Stimulated activated CD8-positive, alpha-beta memory T cell treated with anti-CD3 and anti-CD28 coated beads, Interleukin-12 subunit alpha, Interleukin-12 subunit beta, amount 100 ng/mL, for 4 hours (primary cell): ENCODE measurements at regions not wholly inside any gene's neighbourhood (a gene's known extent, or its start where the extent isn't known, plus 50 kb on each side); places are given as distances from the start of the nearest gene placed in this dataset.
"Not testable (repeated sequence)": the region's sequence is repeated elsewhere in the genome, so short reads cannot be mapped to it uniquely, and the experiment has no call there.

Experiments
- DNase-seq: peaks from one replicate; pipeline ENCODE4 v3.0.0-alpha.2; 2020; ENCODE audit warnings: low read depth

GRCh38 chr1:185681034-185681633 is 53.1 kb upstream of the HMCN1 start:
- DNase-seq = no peak

GRCh38 chr1:185680453-185680852 is 53.7 kb upstream of the HMCN1 start:
- no peak for DNase-seq

GRCh38 chr1:185679220-185679619 is 55.0 kb upstream of the HMCN1 start:
- DNase-seq = no peak

GRCh38 chr1:185676969-185677368 is 57.2 kb upstream of the HMCN1 start:
- DNase-seq = no peak

GRCh38 chr1:185674201-185674600 is 60.0 kb upstream of the HMCN1 start:
- no peak for DNase-seq

DNA sequence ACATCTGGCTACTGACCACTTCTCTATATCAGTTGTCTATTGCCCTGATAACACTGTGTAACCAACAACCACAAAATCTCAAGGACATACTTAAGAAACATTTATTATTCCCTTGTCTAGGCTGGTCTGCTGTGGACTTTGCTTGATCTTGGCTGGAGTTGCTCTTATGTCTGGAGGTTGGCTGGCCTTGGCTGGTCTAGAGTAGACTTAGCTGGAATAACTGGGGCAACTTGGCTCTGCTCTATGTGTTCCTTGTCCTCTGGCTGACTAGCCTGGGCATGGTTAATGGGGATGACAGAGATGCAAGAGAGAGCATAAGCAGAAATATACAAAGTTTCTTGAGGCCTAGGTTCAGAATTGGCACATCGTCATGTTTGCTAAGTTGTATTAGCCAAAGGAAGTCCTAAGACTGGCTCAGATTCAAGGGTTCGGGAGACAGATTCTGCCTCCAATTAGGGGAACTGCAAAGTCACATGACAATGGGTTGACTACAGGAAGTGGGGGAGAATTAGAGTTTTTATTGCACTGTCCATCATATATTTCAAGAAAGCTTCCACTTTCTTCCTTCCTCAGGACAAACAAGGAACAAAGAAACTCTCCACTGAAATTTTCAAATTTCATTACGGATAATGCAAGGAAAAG is 61.4 kb upstream of the HMCN1 start:
- DNase-seq = no peak

- no peak for DNase-seq
Measured at GRCh38 chr1:185670187-185670627, 64.0 kb upstream of the HMCN1 start.

- no peak for DNase-seq
Measured at GRCh38 chr1:185668013-185668412, 66.2 kb upstream of the HMCN1 start.

DNA sequence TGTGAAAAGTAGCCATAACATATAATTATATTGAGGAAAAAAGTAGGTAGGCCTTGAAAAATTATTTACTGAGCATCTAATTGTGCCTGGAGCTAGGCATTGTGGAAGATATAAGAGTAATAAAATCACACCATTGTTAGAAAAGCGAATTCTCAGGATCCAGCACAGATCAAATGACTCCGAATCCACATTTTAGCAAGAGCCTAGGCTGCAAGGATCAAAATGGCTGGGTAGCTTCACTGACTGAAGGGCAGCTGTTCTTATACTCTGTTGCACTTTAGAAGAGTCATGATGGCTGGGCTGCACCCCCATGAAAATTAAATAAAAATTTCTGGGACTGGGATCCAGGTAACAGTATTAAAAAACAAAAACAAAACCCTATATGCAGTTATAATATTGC is 67.6 kb upstream of the HMCN1 start:
- DNase-seq = no peak

GRCh38 chr1:185663771-185664296 is 70.4 kb upstream of the HMCN1 start:
- DNase-seq = no peak

DNA sequence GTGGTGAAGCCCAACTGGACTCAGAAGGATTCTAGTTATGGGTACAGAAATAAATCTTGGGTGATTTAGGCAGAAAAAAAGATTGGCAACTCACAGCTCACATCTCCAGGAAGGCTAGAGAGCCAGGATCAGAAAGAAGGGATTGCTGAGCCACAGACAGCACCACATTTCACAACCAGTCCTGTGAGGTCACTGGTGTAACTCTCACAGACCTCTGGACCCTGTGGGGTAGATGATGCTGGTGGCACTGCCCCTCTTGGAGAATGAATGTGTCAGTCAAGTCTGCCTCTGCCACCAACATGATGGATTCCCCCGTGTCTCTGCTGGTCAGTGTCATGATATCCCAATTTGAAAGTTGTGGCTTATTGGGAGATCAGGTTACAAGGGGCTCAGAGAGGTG is 70.9 kb upstream of the HMCN1 start:
- DNase-seq = no peak

GRCh38 chr1:185661971-185662370 is 72.2 kb upstream of the HMCN1 start:
- no peak for DNase-seq

DNA sequence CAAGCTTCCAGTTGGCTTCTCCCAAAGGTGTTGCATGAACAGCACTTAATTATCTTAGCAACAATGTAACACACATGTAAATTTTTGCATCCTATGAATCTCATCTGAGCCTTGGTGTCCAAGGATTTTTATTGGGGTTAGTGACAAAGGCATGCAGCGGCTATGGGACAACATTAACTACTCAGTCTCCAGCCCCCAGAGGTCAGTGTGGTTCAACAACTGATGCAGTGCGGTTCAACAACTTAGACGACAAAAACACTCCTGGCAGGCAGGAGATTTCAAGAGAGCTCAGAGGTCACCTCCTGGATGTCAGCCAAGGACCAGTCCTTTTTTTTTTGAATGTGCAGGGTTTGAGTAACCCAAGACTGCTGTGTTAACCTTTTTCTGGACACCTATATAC is 77.5 kb upstream of the HMCN1 start:
- DNase-seq = no peak

- DNase-seq = no peak
Measured at GRCh38 chr1:185654952-185655314, 79.3 kb upstream of the HMCN1 start.

GRCh38 chr1:185654199-185654951 is 79.8 kb upstream of the HMCN1 start:
- DNase-seq = no peak

DNA sequence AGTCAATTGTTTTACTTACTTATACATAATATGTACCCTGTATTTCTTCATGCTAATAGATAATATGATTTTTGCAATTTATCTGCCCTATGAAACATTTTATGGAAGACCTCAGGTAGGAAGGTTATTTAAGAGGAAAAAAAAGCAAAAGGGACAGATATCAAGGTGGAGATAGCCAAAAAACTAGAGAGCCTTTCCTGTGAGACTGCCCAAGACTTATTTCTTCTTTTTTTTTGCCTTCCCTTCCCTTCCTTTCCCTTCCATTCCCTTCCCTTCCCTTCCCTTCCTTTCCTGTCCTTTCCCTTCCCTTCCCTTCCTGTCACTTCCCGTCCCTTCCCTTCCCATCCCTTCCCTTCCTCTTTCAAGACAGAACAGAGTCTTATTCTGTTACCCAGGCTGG is 80.6 kb upstream of the HMCN1 start:
- no peak for DNase-seq

DNA sequence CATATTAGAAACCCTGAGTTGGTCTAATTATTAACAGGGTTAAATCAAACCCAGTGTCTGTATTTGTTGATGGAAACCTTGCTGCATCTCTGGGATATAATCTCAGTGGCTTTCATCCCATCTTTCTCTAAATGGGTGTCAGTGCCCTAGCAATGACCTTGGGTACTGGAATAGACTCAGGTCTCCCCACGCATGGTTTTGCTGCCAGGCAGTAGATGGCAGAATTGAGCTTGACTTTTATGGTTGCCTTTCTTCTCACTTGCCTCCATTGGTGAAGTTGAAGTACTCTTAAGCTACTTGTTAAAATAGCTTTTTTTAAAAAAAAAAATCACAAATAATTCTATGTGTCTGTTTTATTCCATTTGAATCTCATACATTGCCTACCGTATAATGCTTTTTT is 81.8 kb upstream of the HMCN1 start:
- DNase-seq = no peak

- DNase-seq = no peak
Measured at GRCh38 chr1:185650602-185651230, 83.5 kb upstream of the HMCN1 start.

GRCh38 chr1:185648858-185649589 is 85.2 kb upstream of the HMCN1 start:
- DNase-seq = no peak

GRCh38 chr1:185647597-185648267 is 86.5 kb upstream of the HMCN1 start:
- not testable (repeated sequence) for DNase-seq

DNA sequence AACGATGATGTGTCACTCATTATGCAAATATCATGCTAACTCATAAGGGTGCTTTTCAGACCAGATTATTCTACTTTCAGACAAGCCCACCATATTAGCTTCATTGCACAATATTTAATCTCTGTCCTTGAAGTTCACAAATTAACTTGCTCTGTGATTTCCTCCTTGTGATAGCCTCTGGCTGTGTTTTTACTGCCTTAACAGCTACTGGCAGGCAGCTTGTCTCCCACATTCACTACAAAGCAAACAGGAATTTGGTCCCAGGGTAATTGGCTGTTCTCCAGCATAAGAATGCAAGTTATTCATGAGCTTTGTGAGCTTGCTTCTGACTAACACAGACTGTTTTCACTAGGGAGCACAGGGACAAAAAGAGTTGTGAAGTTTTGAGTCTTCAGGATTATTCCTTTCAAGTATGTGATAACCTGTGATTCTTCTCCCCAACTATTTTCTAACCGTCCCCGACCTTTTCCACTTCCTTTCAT is 87.9 kb upstream of the HMCN1 start:
- DNase-seq = no peak
